Thymus (tissue), 11 donors: ENCODE measurements at regions not wholly inside any gene's neighbourhood (a gene's known extent, or its start where the extent isn't known, plus 50 kb on each side); places are given as distances from the start of the nearest gene placed in this dataset.

Source experiments
- DNase-seq, 9 donors: peaks; one replicate each; pipeline ENCODE4 v3.0.0-alpha.2; 2013; ENCODE audit warnings: low spot score in 9 of 9, low read depth in 6 of 9, missing footprints in 1 of 9
- H3K27ac ChIP-seq, 2 donors: one replicate each; pipeline ENCODE4 v1.5.1; 2013; ENCODE audit warnings: control low read depth in 1 of 2, low read depth in 1 of 2, low read length in 1 of 2, mild to moderate bottlenecking in 1 of 2, moderate library complexity in 1 of 2
- H3K27me3 ChIP-seq, 2 donors: one replicate each; pipeline ENCODE4 v1.5.1; 2013; ENCODE audit warnings: low read length in 1 of 2; ENCODE audit not compliant: control insufficient read depth in 2 of 2, insufficient read depth in 1 of 2
- H3K36me3 ChIP-seq, 2 donors: one replicate each; pipeline ENCODE4 v1.5.1; 2013; ENCODE audit warnings: low read length in 1 of 2, mild to moderate bottlenecking in 1 of 2, moderate library complexity in 1 of 2; ENCODE audit not compliant: control insufficient read depth in 2 of 2, insufficient read depth in 2 of 2
- H3K4me1 ChIP-seq, 2 donors: one replicate each; pipeline ENCODE4 v1.5.1; 2013; ENCODE audit warnings: low read length in 2 of 2; ENCODE audit not compliant: control insufficient read depth in 2 of 2, insufficient read depth in 2 of 2
- H3K4me3 ChIP-seq, 2 donors: one replicate each; pipeline ENCODE4 v1.5.1; 2013; ENCODE audit warnings: low read length in 2 of 2, control low read depth in 1 of 2, mild to moderate bottlenecking in 1 of 2
- H3K9me3 ChIP-seq, 2 donors: one replicate each; pipeline ENCODE4 v1.5.1; 2013; ENCODE audit warnings: low read length in 1 of 2, mild to moderate bottlenecking in 1 of 2; ENCODE audit not compliant: control insufficient read depth in 2 of 2, insufficient read depth in 1 of 2
- WGBS: extraction: QIAGEN DNeasy Blood & Tissue Kit; methylation state at CpG from one replicate; pipeline ENCODE4 v1.1.7; 2013; 5-methylcytosine and 5-hydroxymethylcytosine counted together
- donor health status: healthy.

DNA sequence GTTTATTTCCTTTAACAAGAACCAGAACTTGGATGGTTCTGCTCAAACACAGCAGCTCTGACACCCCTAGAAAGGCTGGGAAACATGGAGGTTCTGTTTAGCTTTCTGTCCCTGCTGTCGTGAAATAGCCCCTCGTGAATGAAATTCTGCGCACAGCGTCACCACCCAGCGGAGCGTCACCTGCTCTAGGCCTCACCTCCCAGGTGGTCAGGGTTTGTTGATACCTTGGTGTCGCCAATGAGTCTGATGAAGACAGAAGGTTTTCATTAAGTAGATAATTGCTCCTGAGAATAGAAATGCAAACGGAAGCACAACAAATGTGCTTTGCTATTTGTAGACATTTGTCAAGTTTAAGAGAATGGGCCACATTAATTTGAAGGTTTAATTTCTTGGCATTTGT lies 135.1 kb downstream of the EDN3 start:
- H3K27ac ChIP-seq, result no peak overlapping the region
- WGBS, result 92% methylated on average over 8 of the region's 8 CpGs
- no peaks in the 10 kb centered on the region for H3K9me3 ChIP-seq
- H3K36me3 ChIP-seq, result no peaks in the 10 kb centered on the region
- peaks cover 0 to 2% of the 10 kb centered on the region in 2 donors for H3K27me3 ChIP-seq
- DNase-seq, result no peak
- no peaks in the 10 kb centered on the region for H3K4me1 ChIP-seq
- H3K4me3 ChIP-seq, result no peak overlapping the region

DNA sequence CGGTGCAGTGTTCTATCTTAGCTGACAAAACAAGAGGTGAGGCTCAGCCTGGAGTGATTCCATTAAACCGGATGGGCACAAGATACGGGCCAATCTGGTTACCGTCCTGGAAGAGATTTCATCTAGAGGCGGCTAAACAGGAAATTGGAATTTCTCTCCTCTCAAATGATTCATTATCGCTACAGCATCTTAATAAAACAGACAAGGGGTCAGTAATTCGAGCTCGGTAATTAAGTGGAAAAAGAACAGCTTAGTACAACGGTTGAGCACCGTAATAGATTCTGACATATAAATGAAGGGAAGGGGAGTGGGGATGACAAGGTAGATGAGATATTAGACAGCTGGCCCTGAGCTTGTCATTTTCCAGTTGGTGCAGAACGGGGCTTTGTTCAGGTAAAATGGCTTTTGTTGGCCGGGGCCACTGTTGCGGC lies 137.2 kb downstream of the EDN3 start:
- Histone ChIP-seq H3K27me3 (no peaks in the 10 kb centered on the region), H3K4me3 (no peak overlapping the region), H3K4me1 (no peaks in the 10 kb centered on the region), H3K36me3 (no peaks in the 10 kb centered on the region), H3K27ac (no peak overlapping the region), H3K9me3 (no peaks in the 10 kb centered on the region)
- DNase-seq, result no peak
- 90% methylated on average over 13 of the region's 13 CpGs for WGBS

DNA sequence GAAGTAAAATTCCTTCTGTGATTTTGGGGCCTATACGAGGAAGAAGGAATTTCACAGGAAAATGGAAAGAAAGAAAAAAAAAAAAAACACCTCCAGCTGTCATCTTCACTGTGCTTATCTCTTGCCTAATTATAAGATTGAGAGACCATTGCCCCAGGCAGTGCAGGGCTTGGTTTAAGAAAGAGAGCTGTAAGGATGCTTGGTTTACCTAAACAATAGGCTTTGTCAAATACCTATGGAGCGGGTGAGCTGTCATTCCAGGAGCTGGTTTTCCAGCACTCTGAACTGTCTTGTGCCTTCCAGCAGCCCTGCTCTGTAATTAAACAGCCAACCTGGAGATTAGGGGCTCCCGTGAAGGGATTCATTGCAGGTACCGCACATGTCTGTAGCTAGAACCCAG lies 137.8 kb downstream of the EDN3 start:
- Histone ChIP-seq H3K4me3 (no peak overlapping the region), H3K4me1 (no peaks in the 10 kb centered on the region), H3K9me3 (no peaks in the 10 kb centered on the region), H3K27ac (no peak overlapping the region), H3K36me3 (no peaks in the 10 kb centered on the region), H3K27me3 (no peaks in the 10 kb centered on the region)
- DNase-seq, result no peak
- 94% methylated on average over 4 of the region's 4 CpGs for WGBS

- WGBS, result 94% methylated on average over 7 of the region's 7 CpGs
- H3K4me3 ChIP-seq, result no peak overlapping the region
- no peaks in the 10 kb centered on the region for H3K4me1 ChIP-seq
- H3K27me3 ChIP-seq, result no peaks in the 10 kb centered on the region
- no peaks in the 10 kb centered on the region for H3K36me3 ChIP-seq
- H3K27ac ChIP-seq, result no peak overlapping the region
- DNase-seq, result no peak
- no peaks in the 10 kb centered on the region for H3K9me3 ChIP-seq
These were observed 138.8 kb downstream of the EDN3 start for GRCh38 chr20:59439243-59439642.

- no peak for DNase-seq
- H3K9me3 ChIP-seq, result no peaks in the 10 kb centered on the region
- 77% methylated on average over 3 of the region's 3 CpGs for WGBS
- H3K27ac ChIP-seq, result no peak overlapping the region
- H3K27me3 ChIP-seq, result peaks cover 0 to 2% of the 10 kb centered on the region in 2 donors
- no peaks in the 10 kb centered on the region for H3K4me1 ChIP-seq
- no peak overlapping the region for H3K4me3 ChIP-seq
- H3K36me3 ChIP-seq, result no peaks in the 10 kb centered on the region
These were observed 140.9 kb downstream of the EDN3 start for GRCh38 chr20:59441306-59441705.

GRCh38 chr20:59441860-59442810 lies 141.7 kb downstream of the EDN3 start:
- 71% methylated on average over 12 of the region's 12 CpGs for WGBS
- Histone ChIP-seq H3K4me1 (no peaks in the 10 kb centered on the region), H3K27me3 (peaks cover 0 to 2% of the 10 kb centered on the region in 2 donors), H3K27ac (no peak overlapping the region), H3K36me3 (no peaks in the 10 kb centered on the region), H3K4me3 (no peak overlapping the region), H3K9me3 (no peaks in the 10 kb centered on the region)
- no peak for DNase-seq

GRCh38 chr20:59443550-59443949 lies 143.1 kb downstream of the EDN3 start:
- Histone ChIP-seq H3K4me1 (no peaks in the 10 kb centered on the region), H3K36me3 (no peaks in the 10 kb centered on the region), H3K27me3 (peaks cover 0 to 2% of the 10 kb centered on the region in 2 donors), H3K27ac (no peak overlapping the region), H3K4me3 (no peak overlapping the region), H3K9me3 (no peaks in the 10 kb centered on the region)
- DNase-seq, result no peak
- WGBS, result 88% methylated on average over 1 of the region's 1 CpG

DNA sequence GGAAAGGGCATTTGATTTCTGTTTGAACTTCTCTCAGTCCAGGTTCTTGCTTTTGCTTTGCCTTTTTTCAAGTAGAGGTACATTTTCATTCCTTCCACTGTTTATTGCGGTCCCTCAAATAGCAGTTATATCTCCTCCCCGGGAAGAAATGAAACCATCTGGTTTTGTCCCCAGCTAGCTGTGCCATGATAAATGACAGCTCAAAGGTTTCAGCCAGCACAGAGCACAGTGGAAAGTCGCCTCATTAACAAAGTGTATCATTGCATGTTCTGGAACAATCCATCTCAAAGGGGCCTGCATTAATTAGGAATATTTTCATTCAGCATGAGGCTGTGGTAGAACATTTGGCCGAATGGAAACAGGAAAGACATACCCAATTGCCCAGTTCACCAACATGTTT lies 146.0 kb downstream of the EDN3 start:
- no peak overlapping the region for H3K4me3 ChIP-seq
- no peaks in the 10 kb centered on the region for H3K36me3 ChIP-seq
- no peaks in the 10 kb centered on the region for H3K4me1 ChIP-seq
- peaks cover 0 to 2% of the 10 kb centered on the region in 2 donors for H3K27me3 ChIP-seq
- H3K9me3 ChIP-seq, result no peaks in the 10 kb centered on the region
- H3K27ac ChIP-seq, result no peak overlapping the region
- WGBS, result 92% methylated on average over 4 of the region's 4 CpGs
- no peak for DNase-seq

GRCh38 chr20:59448196-59448595 lies 147.8 kb downstream of the EDN3 start:
- peaks cover 0 to 2% of the 10 kb centered on the region in 2 donors for H3K27me3 ChIP-seq

More at GRCh38 chr20:59448196-59448595, 147.8 kb downstream of the EDN3 start:
- no peak for DNase-seq
- Histone ChIP-seq H3K36me3 (no peaks in the 10 kb centered on the region), H3K4me3 (no peak overlapping the region), H3K4me1 (no peaks in the 10 kb centered on the region), H3K27ac (no peak overlapping the region), H3K9me3 (no peaks in the 10 kb centered on the region)
- WGBS, result 42% methylated on average over 4 of the region's 4 CpGs
